Ishikawa (cell line): ENCODE measurements at regions not wholly inside any gene's neighbourhood (a gene's known extent, or its start where the extent isn't known, plus 50 kb on each side); places are given as distances from the start of the nearest gene placed in this dataset.

Experiments used
- CREB1 ChIP-seq: IDR thresholded peaks from 2 replicates; pipeline ENCODE4 v1.6.1; 2012; ENCODE audit warnings: low read depth
- NFIC ChIP-seq: IDR thresholded peaks from 2 replicates; pipeline ENCODE4 v1.6.1; 2012
- REST ChIP-seq: IDR thresholded peaks from 2 replicates; pipeline ENCODE4 v1.6.1; 2012; ENCODE audit warnings: low read depth, mild to moderate bottlenecking
- USF1 ChIP-seq: IDR thresholded peaks from 2 replicates; pipeline ENCODE4 v1.6.1; 2012
- YY1 ChIP-seq: IDR thresholded peaks from 2 replicates; pipeline ENCODE4 v1.6.1; 2012; ENCODE audit warnings: low read depth

GRCh38 chr6:120954111-120954510 is 380.2 kb downstream of the TBC1D32 start:
- TF ChIP-seq CREB1 (no peak), YY1 (no peak), USF1 (no peak), NFIC (no peak), REST (no peak)
